Esophagus muscularis mucosa (tissue), 4 donors: ENCODE measurements at regions not wholly inside any gene's neighbourhood (a gene's known extent, or its start where the extent isn't known, plus 50 kb on each side); places are given as distances from the start of the nearest gene placed in this dataset.
A peak's percentile ranks its signal among the peaks of the same experiment; 100 is the strongest.

Experiments used
- DNase-seq: peaks from one replicate; pipeline ENCODE4 v3.0.0-alpha.2; 2017; ENCODE audit errors: extremely low spot score
- H3K27ac ChIP-seq, 4 donors: fragments of 200-600 bp; sonication (generic); replicated peaks in 1 of 4; 1 replicate in 3 of 4; 2 replicates in 1 of 4; pipeline ENCODE4 v1.5.1; 2016 to 2019; ENCODE audit warnings: mild to moderate bottlenecking in 1 of 4
- H3K27me3 ChIP-seq, 4 donors: fragments of 200-600 bp; sonication (generic); one replicate each; pipeline versions ENCODE4 v1.5.1 to v1.6.0; 2016 to 2019
- H3K36me3 ChIP-seq, 4 donors: fragments of 200-600 bp; sonication (generic); one replicate each; pipeline ENCODE4 v1.5.1; 2016 to 2019
- H3K4me1 ChIP-seq, 4 donors: fragments of 200-600 bp; sonication (generic); one replicate each; pipeline ENCODE4 v1.5.1; 2016 to 2019
- H3K4me3 ChIP-seq, 4 donors: fragments of 200-600 bp; sonication (generic); 1 replicate in 2 of 4; 2 replicates in 2 of 4; pipeline ENCODE4 v1.5.1; 2016 to 2019; ENCODE audit warnings: mild to moderate bottlenecking in 4 of 4, moderate library complexity in 1 of 4
- H3K9me3 ChIP-seq, 4 donors: fragments of 200-600 bp; sonication (generic); 1 replicate in 3 of 4; 2 replicates in 1 of 4; pipeline ENCODE4 v1.5.1; 2016 to 2019
- EP300 ChIP-seq: sonication (generic); formaldehyde crosslinking; IDR thresholded peaks from one replicate; pipeline ENCODE4 v1.6.1; 2017; ENCODE audit warnings: antibody characterized with exemption
- POLR2A ChIP-seq: fragments of 450-650 bp; IDR thresholded peaks from one replicate; pipeline ENCODE4 v1.6.1; 2017; ENCODE audit warnings: antibody characterized with exemption, moderate library complexity, mild to moderate bottlenecking, low read depth
- POLR2AphosphoS5 ChIP-seq, 2 donors: sonication (generic); formaldehyde crosslinking; IDR thresholded peaks; one replicate each; pipeline ENCODE4 v1.6.1; 2017; ENCODE audit warnings: antibody characterized with exemption in 2 of 2
- WGBS: methylation state at CpG from one replicate; pipeline ENCODE4 v1.1.5; 2018; 5-methylcytosine and 5-hydroxymethylcytosine counted together
- intact Hi-C: fragments of 100-400 bp; cut with DNase I; formaldehyde crosslinking; loops from one replicate; pipeline ENCODE4 v1.15.1; 2023
- TF ChIP-seq, protein P1 (sequence below), 3 experiments: fragments of 200-600 bp in 2 of 3; fragments of 450-650 bp in 1 of 3; sonication (generic) in 2 of 3; IDR thresholded peaks; one replicate each; pipeline ENCODE4 v1.5.1; 2017 to 2019; ENCODE audit warnings: antibody characterized with exemption in 3 of 3, mild to moderate bottlenecking in 2 of 3, moderate library complexity in 1 of 3

DNA sequence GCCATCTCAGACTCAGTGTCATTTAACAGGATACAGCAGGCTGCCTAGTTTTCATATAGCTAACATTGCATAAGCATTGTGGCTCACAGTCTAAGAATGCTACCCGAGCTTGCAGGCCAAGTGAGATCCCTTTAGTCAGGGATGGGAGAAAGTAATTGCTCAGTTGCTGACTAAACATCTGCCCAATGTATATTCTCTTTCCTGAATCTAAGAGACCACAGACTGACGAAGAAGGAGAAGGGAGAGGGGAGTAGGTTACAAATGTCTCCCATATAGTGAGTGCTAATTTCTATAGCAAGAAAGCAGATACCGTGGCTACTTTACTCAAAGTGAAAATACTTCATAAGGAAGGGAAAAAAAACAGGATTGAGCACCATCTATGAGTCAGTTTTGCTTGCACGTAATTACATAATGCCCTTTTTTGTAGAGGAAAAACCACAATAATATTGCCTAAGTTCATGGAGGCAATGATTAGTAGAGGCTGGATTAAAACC lies 453.9 kb downstream of the COG6 start:
- Histone ChIP-seq H3K4me1 (peaks cover 0 to 15% (median 7%) of the 10 kb centered on the region in 4 donors), H3K27ac (peak overlapping the region in 1 of 4 donors; percentile 38), H3K27me3 (no peaks in the 10 kb centered on the region), H3K36me3 (no peaks in the 10 kb centered on the region), H3K4me3 (no peak overlapping the region), H3K9me3 (no peaks in the 10 kb centered on the region)
- TF ChIP-seq EP300 (no peak), POLR2AphosphoS5 (IDR thresholded peaks at IDR 0.05) (peak in 1 of 2 donors; percentile 55)
- intact Hi-C loops, result no loop called here
- WGBS, result 67% methylated on average over 4 of the region's 4 CpGs
- DNase-seq, result no peak

DNA sequence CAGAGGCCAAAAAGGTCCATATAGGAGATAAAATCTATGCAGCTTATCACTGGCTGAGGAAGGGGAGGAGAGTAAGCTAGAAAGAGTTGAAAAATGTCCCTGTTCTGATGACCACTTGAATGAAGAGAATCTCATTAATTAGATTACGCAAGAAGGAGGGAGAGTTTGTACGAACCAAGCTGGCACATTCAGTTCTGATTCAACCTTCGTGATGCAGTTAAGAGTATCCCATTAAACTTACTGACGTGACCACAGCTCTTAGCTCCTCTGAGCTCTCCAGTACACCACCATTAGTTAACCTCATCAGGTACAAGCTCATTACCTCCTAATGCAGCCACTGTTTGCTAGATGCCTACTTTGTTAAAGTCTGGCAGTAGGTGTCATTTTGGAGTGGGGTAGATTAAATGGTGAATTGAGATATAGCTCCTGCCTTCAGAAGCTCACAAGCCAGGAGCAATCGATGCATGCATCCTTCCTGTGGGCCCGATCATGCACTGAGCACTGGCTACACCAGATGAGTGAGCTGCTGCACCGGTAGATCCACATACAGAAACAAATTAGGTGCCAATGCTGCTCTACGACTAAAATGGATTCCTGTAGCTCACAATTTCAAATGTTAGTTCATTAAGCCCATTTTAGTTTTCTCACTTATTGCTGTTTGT lies 458.3 kb downstream of the COG6 start:
- no peak for DNase-seq
- Histone ChIP-seq H3K27me3 (no peaks in the 10 kb centered on the region), H3K4me3 (no peak overlapping the region), H3K9me3 (no peaks in the 10 kb centered on the region), H3K4me1 (peaks cover 4 to 30% (median 14%) of the 10 kb centered on the region in 4 donors), H3K27ac (no peak overlapping the region), H3K36me3 (no peaks in the 10 kb centered on the region)
- intact Hi-C loops, result no loop called here
- peak in 1 of 2 donors; percentile 46 for TF ChIP-seq POLR2AphosphoS5 (IDR thresholded peaks at IDR 0.05)
- TF ChIP-seq, protein P1, sequence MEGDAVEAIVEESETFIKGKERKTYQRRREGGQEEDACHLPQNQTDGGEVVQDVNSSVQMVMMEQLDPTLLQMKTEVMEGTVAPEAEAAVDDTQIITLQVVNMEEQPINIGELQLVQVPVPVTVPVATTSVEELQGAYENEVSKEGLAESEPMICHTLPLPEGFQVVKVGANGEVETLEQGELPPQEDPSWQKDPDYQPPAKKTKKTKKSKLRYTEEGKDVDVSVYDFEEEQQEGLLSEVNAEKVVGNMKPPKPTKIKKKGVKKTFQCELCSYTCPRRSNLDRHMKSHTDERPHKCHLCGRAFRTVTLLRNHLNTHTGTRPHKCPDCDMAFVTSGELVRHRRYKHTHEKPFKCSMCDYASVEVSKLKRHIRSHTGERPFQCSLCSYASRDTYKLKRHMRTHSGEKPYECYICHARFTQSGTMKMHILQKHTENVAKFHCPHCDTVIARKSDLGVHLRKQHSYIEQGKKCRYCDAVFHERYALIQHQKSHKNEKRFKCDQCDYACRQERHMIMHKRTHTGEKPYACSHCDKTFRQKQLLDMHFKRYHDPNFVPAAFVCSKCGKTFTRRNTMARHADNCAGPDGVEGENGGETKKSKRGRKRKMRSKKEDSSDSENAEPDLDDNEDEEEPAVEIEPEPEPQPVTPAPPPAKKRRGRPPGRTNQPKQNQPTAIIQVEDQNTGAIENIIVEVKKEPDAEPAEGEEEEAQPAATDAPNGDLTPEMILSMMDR (IDR thresholded peaks at IDR 0.05), result no peak
- 94% methylated on average over 8 of the region's 8 CpGs for whole genome bisulfite sequencing

DNA sequence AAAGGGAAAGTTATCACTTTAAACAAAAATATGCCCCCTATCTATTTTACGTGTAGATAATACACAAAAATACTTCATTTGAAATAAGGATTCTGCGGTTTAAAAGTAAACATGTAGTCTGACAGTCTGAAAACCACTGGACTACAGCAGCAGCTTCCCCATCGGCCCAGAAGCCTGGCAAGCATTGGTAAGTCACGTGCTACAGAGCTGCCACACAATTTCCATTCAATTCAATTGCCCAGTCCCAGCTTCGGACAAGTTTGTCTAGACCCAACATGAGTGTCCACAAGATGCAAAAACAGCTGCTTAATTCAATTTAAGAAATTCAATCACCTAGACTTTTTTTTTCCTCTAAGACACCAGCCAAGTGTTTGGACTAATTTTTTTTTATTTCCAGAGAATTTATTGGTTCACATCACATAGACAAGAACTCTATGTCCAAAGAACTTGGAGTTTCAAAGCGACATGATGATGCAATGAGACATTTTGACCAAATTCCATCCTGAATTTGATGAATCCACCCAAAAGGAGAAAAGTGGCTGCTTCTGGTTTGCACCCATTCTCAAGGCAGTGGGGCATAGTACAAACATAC lies 458.9 kb downstream of the COG6 start:
- no peak for DNase-seq
- Histone ChIP-seq H3K36me3 (no peaks in the 10 kb centered on the region), H3K27ac (no peak overlapping the region), H3K4me3 (no peak overlapping the region), H3K27me3 (no peaks in the 10 kb centered on the region), H3K9me3 (no peaks in the 10 kb centered on the region), H3K4me1 (peaks cover 1 to 26% (median 14%) of the 10 kb centered on the region in 4 donors)
- TF ChIP-seq EP300 (no peak), POLR2AphosphoS5 (IDR thresholded peaks at IDR 0.05) (peak in 1 of 2 donors; percentile 23)
- 90% methylated on average over 6 of the region's 6 CpGs for WGBS
- intact Hi-C loops, result no loop called here

DNA sequence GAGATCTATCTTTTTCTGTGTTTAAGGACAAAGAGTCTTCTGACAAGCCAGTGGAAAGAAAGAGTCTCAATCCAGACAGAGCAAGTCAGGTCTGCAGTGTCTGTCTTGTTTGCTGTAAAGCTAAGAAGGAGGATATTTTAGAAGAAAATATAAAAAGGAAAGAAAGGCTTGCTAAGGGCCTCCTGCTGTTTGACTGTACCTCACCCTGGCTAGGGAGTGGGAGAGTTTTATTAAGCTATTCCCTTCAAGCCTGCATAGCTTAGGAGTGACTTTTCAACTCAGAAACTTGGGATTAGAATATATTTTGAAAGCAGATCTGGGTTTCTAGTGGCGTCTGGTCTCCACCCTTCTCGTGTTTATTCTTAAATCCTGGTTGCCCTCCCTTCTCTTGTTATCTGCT lies 460.0 kb downstream of the COG6 start:
- no peak overlapping the region for H3K4me3 ChIP-seq
- H3K4me1 ChIP-seq, result peaks cover 0 to 26% (median 14%) of the 10 kb centered on the region in 4 donors
- H3K36me3 ChIP-seq, result no peaks in the 10 kb centered on the region
- H3K27ac ChIP-seq, result peak overlapping the region; percentile 23 to 52 (median 39)
- intact Hi-C loops, result no loop called here
- TF ChIP-seq POLR2A, result no peak
- TF ChIP-seq POLR2AphosphoS5 (IDR thresholded peaks at IDR 0.05), result no peak
- TF ChIP-seq, protein P1 (IDR thresholded peaks at IDR 0.05), result no peak
- no peak for TF ChIP-seq EP300
- H3K9me3 ChIP-seq, result peaks cover 0 to 6% (median 0%) of the 10 kb centered on the region in 4 donors
- 80% methylated on average over 2 of the region's 2 CpGs for WGBS
- no peaks in the 10 kb centered on the region for H3K27me3 ChIP-seq
- no peak for DNase-seq

DNA sequence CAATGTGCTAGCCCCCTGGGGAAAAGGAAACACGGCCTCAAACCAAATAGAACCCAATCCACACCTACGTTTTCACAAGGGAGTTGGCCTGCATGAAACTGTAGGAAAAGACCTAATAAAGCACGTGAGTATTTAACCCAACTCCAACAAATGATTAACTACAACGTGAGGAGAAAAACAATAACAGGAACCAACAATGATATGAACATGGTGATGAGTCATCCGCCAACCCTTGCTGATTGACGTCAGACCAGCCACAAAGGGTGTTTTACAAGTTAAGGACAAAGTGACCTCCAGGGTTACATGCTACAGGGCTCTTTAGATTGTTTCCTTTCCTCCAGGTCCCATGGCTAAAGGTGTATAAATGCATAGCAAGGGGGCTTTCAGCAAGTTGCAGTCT lies 460.5 kb downstream of the COG6 start:
- no peak for DNase-seq
- Histone ChIP-seq H3K9me3 (peaks cover 0 to 6% (median 0%) of the 10 kb centered on the region in 4 donors), H3K27ac (peak overlapping the region in 3 of 4 donors; percentile 23 to 52 (median 50))

DNA sequence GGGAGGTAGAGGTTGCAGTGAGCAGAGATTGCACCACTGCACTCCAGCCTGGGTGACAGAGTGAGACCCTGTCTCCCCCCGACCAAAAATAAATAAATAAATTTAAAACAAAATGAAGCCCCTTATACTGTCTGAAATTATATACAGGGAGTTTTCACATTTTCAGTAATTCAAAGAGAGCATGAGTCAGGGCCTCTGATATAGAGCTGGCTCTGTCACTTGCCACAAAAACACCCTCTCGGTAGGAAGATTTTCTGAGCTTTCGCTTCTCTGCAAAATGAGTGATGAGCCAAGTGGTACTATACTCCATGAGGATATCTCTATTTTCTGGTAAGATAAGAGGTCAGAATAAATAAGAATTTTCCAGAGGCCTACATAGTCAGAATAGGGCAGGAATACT lies 462.9 kb downstream of the COG6 start:
- no peaks in the 10 kb centered on the region for H3K36me3 ChIP-seq
- no peak for DNase-seq
- no peak overlapping the region for H3K4me3 ChIP-seq
- peaks cover 0 to 6% (median 0%) of the 10 kb centered on the region in 4 donors for H3K9me3 ChIP-seq
- no peaks in the 10 kb centered on the region for H3K27me3 ChIP-seq
- no peak overlapping the region for H3K27ac ChIP-seq
- intact Hi-C loops, result no loop called here
- 82% methylated on average over 3 of the region's 3 CpGs for WGBS
- peaks cover 0 to 21% (median 9%) of the 10 kb centered on the region in 4 donors for H3K4me1 ChIP-seq
- TF ChIP-seq POLR2AphosphoS5 (IDR thresholded peaks at IDR 0.05) (no peak), EP300 (no peak), POLR2A (no peak)
- TF ChIP-seq, protein P1 (IDR thresholded peaks at IDR 0.05), result no peak

More for the DNA sequence above, 460.5 kb downstream of the COG6 start:
- Histone ChIP-seq H3K4me3 (no peak overlapping the region), H3K4me1 (peaks cover 0 to 28% (median 13%) of the 10 kb centered on the region in 4 donors), H3K27me3 (no peaks in the 10 kb centered on the region), H3K36me3 (no peaks in the 10 kb centered on the region)
- 56% methylated on average over 6 of the region's 6 CpGs for WGBS
- TF ChIP-seq POLR2A, result no peak
- peak in 1 of 2 donors; percentile 33 for TF ChIP-seq POLR2AphosphoS5 (IDR thresholded peaks at IDR 0.05)
- intact Hi-C loops, result no loop called here
